GM19463 (cell line): ENCODE measurements at regions not wholly inside any gene's neighbourhood (a gene's known extent, or its start where the extent isn't known, plus 50 kb on each side); places are given as distances from the start of the nearest gene placed in this dataset.

Experiments
- ATAC-seq: cut with Tn5 transposase; IDR thresholded peaks from one replicate; pipeline ENCODE4 v1.9.1; 2021; ENCODE audit warnings: mild to moderate bottlenecking, moderate library complexity; ENCODE audit not compliant: unreplicated experiment

- ATAC-seq = no peak
Observed at GRCh38 chr2:156099382-156099781, 233.1 kb downstream of the NR4A2 start.

GRCh38 chr2:156098506-156098905 is 234.0 kb downstream of the NR4A2 start:
- no peak for ATAC-seq

- ATAC-seq = no peak
Observed at GRCh38 chr2:156088587-156088986, 243.9 kb downstream of the NR4A2 start.

GRCh38 chr2:156087875-156088274 is 244.6 kb downstream of the NR4A2 start:
- no peak for ATAC-seq

- ATAC-seq = no peak
Observed at GRCh38 chr2:156083763-156084493, 248.6 kb downstream of the NR4A2 start.

- no peak for ATAC-seq
Observed at GRCh38 chr2:156079845-156080244, 252.7 kb downstream of the NR4A2 start.

- no peak for ATAC-seq
Observed at GRCh38 chr2:156077041-156077742, 255.3 kb downstream of the NR4A2 start.

GRCh38 chr2:156065912-156066311 is 266.6 kb downstream of the NR4A2 start:
- ATAC-seq = no peak

- ATAC-seq = no peak
Observed at GRCh38 chr2:156064540-156064939, 268.0 kb downstream of the NR4A2 start.

GRCh38 chr2:156057647-156058046 is 274.9 kb downstream of the NR4A2 start:
- ATAC-seq = no peak

GRCh38 chr2:156054983-156055382 is 277.5 kb downstream of the NR4A2 start:
- no peak for ATAC-seq

GRCh38 chr2:156046900-156047299 is 285.6 kb downstream of the NR4A2 start:
- ATAC-seq = no peak

GRCh38 chr2:156042895-156043294 is 289.6 kb downstream of the NR4A2 start:
- ATAC-seq = no peak

GRCh38 chr2:156038021-156038420 is 294.5 kb downstream of the NR4A2 start:
- ATAC-seq = no peak

GRCh38 chr2:156037482-156037881 is 295.0 kb downstream of the NR4A2 start:
- no peak for ATAC-seq

- ATAC-seq = no peak
Observed at GRCh38 chr2:156031121-156031520, 301.4 kb downstream of the NR4A2 start.

GRCh38 chr2:156023229-156023869 is 309.2 kb downstream of the NR4A2 start:
- ATAC-seq = peak; percentile 50

- ATAC-seq = no peak
Observed at GRCh38 chr2:156021146-156022040, 311.1 kb downstream of the NR4A2 start.

- ATAC-seq = no peak
Observed at GRCh38 chr2:156019341-156019740, 313.2 kb downstream of the NR4A2 start.

GRCh38 chr2:156017341-156017885 is 315.1 kb downstream of the NR4A2 start:
- ATAC-seq = no peak

- no peak for ATAC-seq
Observed at GRCh38 chr2:156009293-156009692, 323.2 kb downstream of the NR4A2 start.
